Stimulated activated naive CD8-positive, alpha-beta T cell treated with anti-CD3 and anti-CD28 coated beads, Interleukin-15, Interleukin-2, amounts not matched to agents 100 U/mL and 50 U/mL, for 24 hours (primary cell): ENCODE measurements at regions not wholly inside any gene's neighbourhood (a gene's known extent, or its start where the extent isn't known, plus 50 kb on each side); places are given as distances from the start of the nearest gene placed in this dataset.

Experiments
- ATAC-seq: fragments of 150-1000 bp; cut with Tn5 transposase; one replicate; pipeline ENCODE4 v1.10.0; 2021
- DNase-seq: peaks from one replicate; pipeline ENCODE4 v3.0.0; 2021

GRCh38 chr22:44613196-44613595, 88.8 kb upstream of the PRR5 start:
- DNase-seq (no peak), ATAC-seq (no peak)

DNA sequence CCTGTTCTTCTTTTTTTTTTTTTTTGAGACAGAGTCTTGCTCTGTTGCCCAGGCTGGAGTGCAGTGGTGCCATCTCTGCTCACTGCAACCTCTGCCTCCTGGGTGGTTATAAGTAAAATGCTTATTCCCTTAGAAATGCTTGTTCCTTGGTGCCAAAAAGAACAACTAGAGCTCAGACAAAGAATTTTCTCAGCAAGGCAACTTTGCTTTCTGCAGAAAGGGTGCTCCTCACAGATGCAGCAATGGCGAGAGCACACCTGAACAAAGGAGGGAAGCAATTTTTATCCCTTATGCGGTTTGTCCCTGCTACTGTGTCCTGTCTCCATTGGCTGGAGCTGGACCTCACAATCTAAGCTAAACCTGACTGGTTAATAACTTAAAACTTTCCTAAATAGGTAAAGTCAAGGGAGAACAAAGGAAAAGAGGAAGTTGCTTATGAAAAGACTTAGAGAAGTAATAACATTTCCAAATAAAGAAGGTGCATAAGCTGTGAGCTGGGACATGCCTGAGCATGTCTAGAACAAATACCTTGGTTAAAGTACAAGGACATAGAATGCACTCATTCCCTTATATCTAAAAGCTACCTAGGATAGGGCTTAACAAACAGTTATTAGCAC, 90.0 kb upstream of the PRR5 start:
- DNase-seq: no peak
- ATAC-seq: no peak

DNA sequence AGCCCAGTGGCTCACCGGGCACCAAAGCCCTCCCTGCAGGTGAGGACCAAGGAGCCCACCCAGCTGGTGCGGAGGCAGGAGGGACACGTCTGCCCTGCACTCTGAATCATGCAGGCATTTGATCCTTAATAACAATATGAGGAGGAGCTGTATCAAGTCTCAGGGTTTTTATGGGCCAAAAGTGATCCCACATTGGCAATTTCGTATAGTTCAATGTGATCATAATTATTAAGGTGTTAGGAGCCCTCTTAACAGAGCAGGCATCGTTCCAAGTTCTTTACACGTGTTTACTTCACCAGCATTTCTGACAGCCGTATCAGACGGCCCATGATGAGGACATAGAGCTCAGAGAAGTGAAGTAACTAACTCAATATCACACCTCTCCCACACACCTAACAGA, 91.9 kb upstream of the PRR5 start:
- DNase-seq: no peak
- ATAC-seq: no peak

DNA sequence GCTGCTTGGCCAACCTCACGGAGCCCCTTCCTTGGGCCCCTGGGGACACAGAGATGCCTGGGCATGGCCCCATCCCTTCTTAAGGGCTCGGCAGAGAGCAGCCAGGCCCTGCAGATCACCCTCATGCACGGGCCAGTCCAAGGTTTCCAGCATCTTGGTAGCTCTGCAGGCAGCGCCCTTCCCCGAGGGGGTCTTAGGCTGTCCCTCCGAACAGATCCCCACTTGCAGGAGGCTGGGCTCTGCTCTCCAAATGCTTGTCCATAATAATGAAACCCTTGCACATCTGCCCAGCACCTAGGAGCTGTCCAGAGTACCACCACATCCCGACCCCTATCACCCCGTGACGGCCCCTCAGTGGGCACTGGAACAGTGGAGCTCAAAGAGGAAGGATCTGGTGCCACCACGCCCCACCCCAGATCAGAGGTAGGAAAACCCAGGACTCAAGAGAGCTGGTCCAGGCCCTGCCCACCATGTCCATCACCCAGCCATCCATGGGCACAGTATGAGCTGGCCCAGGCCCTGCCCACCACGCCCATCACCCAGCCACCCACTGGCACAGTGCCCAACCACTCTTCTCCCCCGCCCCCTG, 92.5 kb upstream of the PRR5 start:
- DNase-seq (no peak), ATAC-seq (no peak)

DNA sequence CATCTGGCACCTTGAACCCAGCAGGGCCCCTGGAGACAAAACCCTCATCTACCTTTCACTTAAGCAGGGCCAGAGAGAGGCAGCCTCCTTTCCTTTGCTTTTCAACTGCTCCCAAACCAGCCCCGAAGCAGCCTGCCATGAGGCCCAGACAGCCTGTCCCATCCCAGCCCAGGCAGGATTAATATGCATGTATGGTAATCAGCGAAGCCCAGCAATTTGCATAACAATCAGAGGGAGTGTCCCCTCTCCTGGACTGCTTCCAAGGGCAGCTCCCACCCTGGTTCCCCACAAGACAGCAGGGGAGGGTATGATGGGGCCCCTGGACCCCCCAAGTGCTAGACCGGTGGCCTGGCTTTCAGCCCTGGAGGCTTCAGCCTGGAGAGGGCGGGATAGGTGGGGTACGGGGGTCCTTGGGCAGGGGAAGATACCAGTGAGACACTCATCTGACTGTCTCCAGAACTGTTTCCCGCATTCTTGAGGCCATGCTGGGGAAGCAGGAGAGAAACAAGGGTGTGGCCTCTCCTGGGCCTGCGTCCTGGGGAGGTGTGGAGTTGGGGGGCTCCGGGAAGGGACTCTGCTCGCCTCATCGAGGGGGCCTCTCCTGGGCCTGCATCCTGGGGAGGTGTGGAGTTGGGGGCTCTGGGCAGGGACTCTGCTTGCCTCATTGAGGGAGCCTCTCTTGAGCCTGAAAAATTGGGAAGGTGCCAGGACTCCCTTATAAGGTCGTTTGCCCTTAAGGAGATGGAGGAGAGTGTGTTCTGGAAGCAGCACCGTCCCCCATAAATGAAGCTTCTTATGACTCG, 93.2 kb upstream of the PRR5 start:
- ATAC-seq (no peak), DNase-seq (no peak)

DNA sequence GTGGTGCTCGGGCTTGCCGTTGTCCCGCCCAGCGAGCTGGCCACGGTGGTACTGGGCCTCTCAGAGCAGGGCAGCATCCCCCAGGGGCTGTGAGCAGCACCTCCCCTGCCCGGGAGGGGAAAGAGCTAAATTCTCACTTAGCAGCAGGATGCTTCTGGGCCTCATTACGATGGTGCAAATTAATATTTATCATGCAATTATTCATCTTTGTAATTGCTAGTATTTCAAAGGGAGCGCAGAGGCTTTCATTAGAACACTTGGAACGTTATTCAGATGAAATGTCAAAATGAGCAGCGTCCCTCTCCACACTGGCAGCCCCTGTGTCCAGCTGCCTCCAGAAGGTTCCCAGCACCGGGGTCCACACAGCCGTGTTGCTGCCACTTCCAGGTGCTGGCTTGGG, 95.9 kb upstream of the PRR5 start:
- DNase-seq (no peak), ATAC-seq (no peak)

GRCh38 chr22:44605486-44605885, 96.5 kb upstream of the PRR5 start:
- DNase-seq (no peak), ATAC-seq (no peak)

- ATAC-seq (no peak), DNase-seq (no peak)
Observed at GRCh38 chr22:44604991-44605390, 97.0 kb upstream of the PRR5 start.

- no peak for ATAC-seq
- DNase-seq: no peak
Observed at GRCh38 chr22:44604455-44604854, 97.5 kb upstream of the PRR5 start.

GRCh38 chr22:44603767-44604166, 98.2 kb upstream of the PRR5 start:
- ATAC-seq: no peak

DNA sequence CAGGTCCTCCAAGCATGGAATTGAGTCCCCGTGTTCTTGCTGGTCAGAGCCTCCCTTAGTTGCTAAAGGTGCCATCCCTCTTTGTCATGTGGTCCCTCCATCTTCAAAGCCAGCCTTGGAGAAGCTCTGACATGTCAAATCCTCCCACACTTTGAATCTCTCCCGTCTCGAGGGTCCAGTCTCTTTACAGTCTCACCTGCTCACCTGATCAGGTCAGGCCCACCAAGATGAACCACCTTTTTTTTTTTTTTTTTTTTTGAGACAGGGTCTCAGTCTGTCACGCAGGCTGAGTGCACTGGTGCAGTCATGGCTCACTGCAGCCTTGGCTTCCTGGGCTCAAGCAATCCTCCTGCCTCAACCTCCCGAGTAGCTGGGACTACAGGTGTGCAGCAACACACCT, 100.3 kb upstream of the PRR5 start:
- DNase-seq: no peak
- ATAC-seq: no peak

More at GRCh38 chr22:44603767-44604166, 98.2 kb upstream of the PRR5 start:
- DNase-seq: no peak

DNA sequence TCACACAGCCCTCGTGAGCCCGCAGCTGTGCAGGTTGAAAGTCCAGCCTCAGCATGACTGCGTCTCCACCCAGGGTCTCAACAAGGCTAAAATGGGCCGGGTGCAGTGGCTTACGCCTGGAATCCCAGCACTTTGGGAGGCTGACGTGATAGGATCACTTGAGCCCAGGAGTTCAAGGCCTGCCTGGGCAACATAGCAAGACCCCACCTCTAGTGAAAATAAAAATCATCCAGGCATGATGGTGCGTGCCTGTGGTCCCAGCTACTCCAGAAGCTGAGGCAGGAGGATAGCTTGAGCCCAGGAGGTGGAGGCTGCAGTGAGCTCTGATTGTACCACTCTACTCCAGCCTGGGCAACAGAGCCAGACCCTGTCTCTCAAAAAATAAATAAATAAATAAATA, 100.8 kb upstream of the PRR5 start:
- no peak for DNase-seq
- ATAC-seq: no peak

DNA sequence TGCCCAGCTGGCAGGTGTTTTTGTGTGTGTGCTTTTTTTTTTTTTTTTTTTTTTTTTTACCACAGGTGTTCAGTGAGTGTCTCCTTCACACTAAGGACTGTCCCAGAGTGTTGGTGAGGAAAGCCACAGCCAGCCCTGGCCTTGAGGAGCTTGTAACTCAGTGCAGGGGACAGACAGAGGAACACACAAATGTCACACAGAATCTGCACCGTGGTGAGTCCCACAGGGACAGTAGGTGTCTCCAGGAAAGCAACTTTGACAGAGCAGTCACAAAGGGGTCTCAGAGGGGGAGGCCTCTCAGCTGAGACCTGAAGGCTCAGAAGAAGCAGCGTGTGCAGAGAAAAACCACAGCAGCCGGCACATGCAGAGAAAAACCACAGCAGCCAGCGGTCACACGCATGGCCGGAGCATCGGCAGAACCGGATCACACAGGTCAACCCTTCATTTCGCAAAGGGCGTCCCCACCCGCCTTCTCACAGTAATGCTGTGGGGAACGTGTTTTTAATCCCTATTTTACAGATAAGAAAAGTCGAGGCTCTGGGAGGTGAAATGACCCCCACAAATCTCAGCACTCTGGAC, 101.7 kb upstream of the PRR5 start:
- DNase-seq (no peak), ATAC-seq (no peak)

DNA sequence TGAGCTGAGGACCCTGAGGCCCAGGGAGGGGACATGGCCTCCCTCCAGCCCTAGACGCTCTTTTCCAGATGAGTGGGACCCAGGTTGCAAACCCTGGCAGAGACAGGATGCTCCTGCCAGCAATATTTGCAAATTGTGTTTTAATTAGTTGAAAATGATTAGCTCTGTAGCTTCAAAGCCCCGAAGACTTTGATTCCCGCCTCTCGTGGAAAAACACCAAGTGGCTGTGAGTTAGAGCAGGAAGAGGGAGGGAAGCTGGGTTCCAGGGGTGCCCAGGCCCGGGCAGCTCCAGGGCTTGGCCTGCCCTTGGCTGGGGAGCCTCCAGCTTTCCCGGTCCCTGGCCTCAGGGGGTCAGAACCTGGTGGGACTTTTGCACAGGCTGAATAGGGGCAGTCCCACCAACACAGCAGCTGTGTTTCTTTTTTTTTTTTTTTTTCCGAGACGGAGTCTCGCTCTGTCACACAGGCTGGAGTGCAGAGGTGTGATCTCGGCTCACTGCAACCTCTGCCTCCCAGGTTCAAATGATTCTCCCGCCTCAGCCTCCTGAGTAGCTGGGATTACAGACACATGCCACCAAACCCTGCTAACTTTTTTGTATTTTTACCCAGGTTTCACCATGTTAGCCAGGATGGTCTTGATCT, 101.6 kb upstream of the RTL6 start:
- ATAC-seq: no peak
- no peak for DNase-seq

DNA sequence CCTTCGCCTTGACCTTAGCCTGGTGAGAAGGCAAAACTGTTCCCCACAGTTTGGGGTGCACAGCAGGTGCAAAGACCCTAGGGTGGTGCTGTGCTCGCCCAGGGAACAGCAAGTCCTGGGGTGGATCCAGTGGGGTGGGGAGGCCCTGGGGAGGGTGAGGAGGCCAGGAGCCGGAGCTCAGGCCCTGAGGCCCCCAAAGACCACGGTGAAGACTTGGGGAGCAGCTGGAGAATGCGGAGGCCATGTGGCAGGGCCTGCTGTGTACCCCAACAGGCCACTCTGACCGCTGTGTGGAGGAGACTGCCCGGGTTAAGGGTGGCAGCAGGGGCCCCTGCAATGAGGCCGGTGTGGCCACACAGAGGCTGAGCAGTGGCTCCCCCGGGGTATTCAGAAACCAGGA, 101.1 kb upstream of the RTL6 start:
- ATAC-seq (no peak), DNase-seq (no peak)

- no peak for DNase-seq
- no peak for ATAC-seq
Observed at GRCh38 chr22:44597616-44598015, 99.6 kb upstream of the RTL6 start.

DNA sequence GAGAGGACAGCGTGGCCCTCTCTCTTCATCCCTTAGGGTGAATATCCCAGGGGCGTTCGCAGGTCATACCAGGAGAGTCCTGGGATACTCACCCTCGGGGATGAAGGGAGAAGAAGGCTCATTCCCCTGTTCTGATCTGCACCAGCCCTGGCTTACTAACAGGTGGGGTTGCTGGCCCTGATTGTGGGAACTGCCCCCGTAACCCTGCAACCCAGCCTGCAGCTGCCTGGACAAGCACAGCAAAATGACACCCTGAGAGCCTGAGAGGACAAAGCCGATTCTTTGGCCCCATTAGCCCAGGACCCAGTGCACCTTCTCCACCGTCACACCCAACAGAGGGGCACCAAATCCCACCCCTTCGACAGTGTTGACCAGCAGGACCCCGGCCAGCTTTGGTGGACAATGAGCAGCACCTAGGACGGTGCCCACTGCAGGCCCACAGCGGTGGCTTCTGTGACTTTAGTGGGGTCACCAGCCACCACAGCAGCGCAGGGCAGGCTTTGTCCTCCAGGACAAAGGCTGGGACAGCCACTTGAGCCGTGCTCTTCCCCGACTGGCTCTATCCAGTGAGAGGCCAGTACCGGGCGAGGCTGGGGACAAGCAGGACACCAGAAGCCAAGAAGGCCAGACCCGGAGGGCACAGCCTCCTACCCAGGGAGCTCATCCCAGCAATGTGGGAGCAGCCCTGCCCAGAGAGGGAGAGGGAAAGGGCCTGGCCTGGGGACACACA, 98.5 kb upstream of the RTL6 start:
- DNase-seq: no peak
- no peak for ATAC-seq

DNA sequence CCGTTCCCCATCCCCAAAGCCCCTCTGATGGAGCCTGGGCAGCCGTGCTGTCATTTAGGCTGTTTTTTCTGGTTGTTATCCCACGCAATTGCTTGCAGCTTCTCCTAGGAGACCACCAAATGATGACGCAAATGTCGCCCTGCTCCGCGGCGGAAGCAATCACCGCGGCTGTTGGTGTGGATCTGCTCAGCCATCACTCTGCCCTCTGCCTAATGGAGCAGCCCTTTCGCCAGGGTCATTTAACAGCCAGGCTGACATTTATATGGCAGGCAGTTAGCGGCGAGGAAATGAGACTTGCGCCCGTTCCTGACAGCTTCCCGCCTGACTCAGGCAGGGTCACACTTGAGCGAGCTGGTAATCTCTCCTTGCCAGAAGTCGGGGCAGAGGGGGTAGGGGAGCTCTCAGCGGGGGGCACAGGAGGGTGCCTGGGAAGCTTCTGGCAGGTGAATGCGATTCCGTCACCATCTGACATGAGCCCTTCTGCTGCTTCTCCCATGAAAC, 97.9 kb upstream of the RTL6 start:
- DNase-seq: peak; percentile 38
- peak; percentile 60 for ATAC-seq

- DNase-seq (no peak), ATAC-seq (no peak)
Observed at GRCh38 chr22:44594951-44595350, 96.9 kb upstream of the RTL6 start.

- no peak for DNase-seq
- no peak for ATAC-seq
Observed at GRCh38 chr22:44592824-44593148, 94.8 kb upstream of the RTL6 start.

GRCh38 chr22:44592126-44592823, 94.2 kb upstream of the RTL6 start:
- ATAC-seq: no peak
- no peak for DNase-seq
